ENCODE measurements at regions not wholly inside any gene's neighbourhood (a gene's known extent, or its start where the extent isn't known, plus 50 kb on each side); places are given as distances from the start of the nearest gene placed in this dataset.

- no peaks in the 10 kb centered on the region for H3K36me3 ChIP-seq (ENCODE audit: control insufficient read depth, insufficient read depth, low read length)
- DNase-seq (ENCODE audit: low read depth) (no peak), FAIRE-seq (no peak)
- H3K27me3 ChIP-seq (ENCODE audit: control insufficient read depth, insufficient read depth, low read length) = no peaks in the 10 kb centered on the region
- TF ChIP-seq CTCF (IDR thresholded peaks at IDR 0.05; ENCODE audit: insufficient read depth, low read length, severe bottlenecking) = no peak
- no peak overlapping the region for H3K4me3 ChIP-seq (ENCODE audit: low read depth, low read length)
Observed at GRCh38 chr3:161647936-161648470, 151.4 kb downstream of the OTOL1 start.

- DNase-seq (ENCODE audit: low read depth) (no peak), FAIRE-seq (no peak)
- no peaks in the 10 kb centered on the region for H3K27me3 ChIP-seq (ENCODE audit: control insufficient read depth, insufficient read depth, low read length)
- TF ChIP-seq CTCF (IDR thresholded peaks at IDR 0.05; ENCODE audit: insufficient read depth, low read length, severe bottlenecking) = no peak
- no peaks in the 10 kb centered on the region for H3K36me3 ChIP-seq (ENCODE audit: control insufficient read depth, insufficient read depth, low read length)
- no peak overlapping the region for H3K4me3 ChIP-seq (ENCODE audit: low read depth, low read length)
Observed at GRCh38 chr3:161649900-161650484, 153.4 kb downstream of the OTOL1 start.

DNA sequence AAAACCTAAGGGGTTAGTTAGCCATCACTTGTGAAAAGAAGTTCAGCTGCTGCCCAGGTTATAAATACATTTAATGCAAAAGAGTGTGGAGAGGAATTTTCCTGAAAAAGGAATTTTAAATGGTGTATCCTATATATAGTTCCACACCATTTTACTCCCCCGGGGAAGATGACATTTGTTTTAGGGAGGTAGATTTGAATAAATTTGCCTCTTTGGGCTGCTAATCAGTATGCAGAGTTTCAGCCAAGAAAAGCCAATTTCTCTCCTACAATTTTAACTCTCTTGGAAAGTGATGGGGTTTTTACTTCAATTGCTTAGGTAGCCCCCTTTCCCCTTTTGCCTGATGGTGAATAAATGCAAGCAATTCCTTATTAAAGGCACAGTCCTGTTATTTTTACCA, 161.2 kb downstream of the OTOL1 start:
- FAIRE-seq (no peak), DNase-seq (ENCODE audit: low read depth) (no peak)
- no peak overlapping the region for H3K4me3 ChIP-seq (ENCODE audit: low read depth, low read length)
- H3K27me3 ChIP-seq (ENCODE audit: control insufficient read depth, insufficient read depth, low read length) = no peaks in the 10 kb centered on the region
- TF ChIP-seq CTCF (IDR thresholded peaks at IDR 0.05; ENCODE audit: insufficient read depth, low read length, severe bottlenecking) = no peak
- no peaks in the 10 kb centered on the region for H3K36me3 ChIP-seq (ENCODE audit: control insufficient read depth, insufficient read depth, low read length)

DNA sequence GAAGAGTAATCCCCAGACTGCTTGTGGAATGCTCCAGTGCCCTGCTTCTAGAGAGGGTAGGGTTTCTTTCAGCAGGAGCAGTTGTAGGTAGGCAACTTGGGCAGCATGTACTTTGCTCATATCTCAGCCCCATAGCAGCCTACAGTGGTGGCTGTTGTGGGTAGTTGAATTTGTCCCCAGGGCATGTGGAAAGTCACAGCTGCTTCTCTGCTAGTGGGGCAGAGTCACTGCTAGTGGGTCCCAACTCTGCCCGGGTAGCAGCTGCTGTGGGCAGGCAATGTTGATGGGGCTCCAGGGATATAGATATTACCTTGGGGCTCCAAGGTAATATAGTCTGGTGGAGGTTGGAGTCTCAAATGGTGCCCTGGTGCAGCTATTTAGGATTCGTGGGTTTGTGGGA, 174.5 kb downstream of the OTOL1 start:
- no peak for FAIRE-seq
- DNase-seq (ENCODE audit: low read depth) = no peak
- TF ChIP-seq CTCF (IDR thresholded peaks at IDR 0.05; ENCODE audit: insufficient read depth, low read length, severe bottlenecking) = no peak

DNA sequence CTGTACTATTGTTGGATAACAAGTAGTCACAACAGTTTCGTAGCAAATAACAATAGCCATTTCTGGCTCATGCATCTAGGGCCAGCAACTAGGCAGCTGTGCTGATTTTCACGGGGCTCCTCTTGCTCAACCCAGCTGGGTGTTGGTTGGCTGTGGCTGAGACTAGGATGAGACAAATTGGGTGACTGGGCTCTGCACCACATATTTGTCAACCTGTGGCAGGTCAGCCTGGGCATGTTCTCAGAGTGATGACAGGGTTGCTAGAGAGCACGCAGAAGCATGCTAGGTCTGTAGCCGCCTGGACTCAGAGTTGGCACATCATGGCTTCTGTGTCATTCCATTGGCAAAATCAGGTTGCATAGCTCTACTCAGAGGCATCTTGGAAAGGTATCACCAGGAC, 175.9 kb downstream of the OTOL1 start:
- no peak for FAIRE-seq
- no peak overlapping the region for H3K4me3 ChIP-seq (ENCODE audit: low read depth, low read length)
- TF ChIP-seq CTCF (IDR thresholded peaks at IDR 0.05; ENCODE audit: insufficient read depth, low read length, severe bottlenecking) = no peak
- peak; percentile 13 for DNase-seq (ENCODE audit: low read depth)
- H3K36me3 ChIP-seq (ENCODE audit: control insufficient read depth, insufficient read depth, low read length) = no peaks in the 10 kb centered on the region
- H3K27me3 ChIP-seq (ENCODE audit: control insufficient read depth, insufficient read depth, low read length) = no peaks in the 10 kb centered on the region

More for the DNA sequence above, 174.5 kb downstream of the OTOL1 start:
- Histone ChIP-seq H3K27me3 (ENCODE audit: control insufficient read depth, insufficient read depth, low read length) (no peaks in the 10 kb centered on the region), H3K36me3 (ENCODE audit: control insufficient read depth, insufficient read depth, low read length) (no peaks in the 10 kb centered on the region), H3K4me3 (ENCODE audit: low read depth, low read length) (no peak overlapping the region)

DNA sequence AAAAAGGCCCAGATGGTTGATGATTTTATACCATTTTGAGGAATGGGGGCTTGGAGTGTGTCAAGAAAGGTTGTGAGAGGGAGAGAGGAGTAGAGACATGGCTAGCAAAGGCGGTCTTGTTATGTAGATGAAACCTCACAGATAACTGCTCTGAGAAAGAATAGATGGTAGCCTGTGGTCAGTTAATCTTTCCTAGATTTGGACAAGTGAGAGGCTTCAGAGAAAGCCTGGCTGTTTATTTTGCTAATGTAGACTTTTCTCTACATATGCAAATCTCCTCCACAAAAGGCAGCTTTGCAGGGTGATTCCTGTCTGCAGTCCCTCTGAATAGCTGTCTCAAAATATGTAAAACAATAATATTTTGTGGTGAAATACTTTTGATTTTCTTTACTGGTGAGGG, 177.3 kb downstream of the OTOL1 start:
- Histone ChIP-seq H3K4me3 (ENCODE audit: low read depth, low read length) (no peak overlapping the region), H3K36me3 (ENCODE audit: control insufficient read depth, insufficient read depth, low read length) (no peaks in the 10 kb centered on the region), H3K27me3 (ENCODE audit: control insufficient read depth, insufficient read depth, low read length) (no peaks in the 10 kb centered on the region)
- no peak for TF ChIP-seq CTCF (IDR thresholded peaks at IDR 0.05; ENCODE audit: insufficient read depth, low read length, severe bottlenecking)
- FAIRE-seq = no peak
- no peak for DNase-seq (ENCODE audit: low read depth)
